ENCODE measurements at regions not wholly inside any gene's neighbourhood (a gene's known extent, or its start where the extent isn't known, plus 50 kb on each side); places are given as distances from the start of the nearest gene placed in this dataset.

- no peaks in the 10 kb centered on the region for H3K27me3 ChIP-seq
- no peak overlapping the region for H3K27ac ChIP-seq
- WGBS, 2 donors = 85 to 98% methylated on average over 2 of the region's 2 CpGs
- H3K4me3 ChIP-seq = no peak overlapping the region
- intact Hi-C loops (cut with DNase I; ENCODE audit: low total_unique reads) = no loop called here
- no peaks in the 10 kb centered on the region for H3K4me1 ChIP-seq
- no peaks in the 10 kb centered on the region for H3K36me3 ChIP-seq (ENCODE audit: low read depth, missing control alignments)
- no peak for DNase-seq
- TF ChIP-seq POLR2A (IDR thresholded peaks at IDR 0.05) (no peak), CTCF (IDR thresholded peaks at IDR 0.05) (no peak)
- no peaks in the 10 kb centered on the region for H3K9me3 ChIP-seq
Observed at GRCh38 chr13:76646946-76647345, 239.3 kb downstream of the KCTD12 start.

- no peak for TF ChIP-seq CTCF (IDR thresholded peaks at IDR 0.05)
- no peak for TF ChIP-seq POLR2A (IDR thresholded peaks at IDR 0.05)
- Histone ChIP-seq H3K9me3 (no peaks in the 10 kb centered on the region), H3K4me3 (no peak overlapping the region), H3K4me1 (no peaks in the 10 kb centered on the region), H3K36me3 (ENCODE audit: low read depth, missing control alignments) (no peaks in the 10 kb centered on the region), H3K27ac (no peak overlapping the region), H3K27me3 (no peaks in the 10 kb centered on the region)
- WGBS, 2 donors = 75 to 95% methylated on average over 2 of the region's 2 CpGs
- no peak for DNase-seq
- intact Hi-C loops (cut with DNase I; ENCODE audit: low total_unique reads) = no loop called here
Observed at GRCh38 chr13:76645632-76646031, 240.6 kb downstream of the KCTD12 start.

- TF ChIP-seq CTCF (IDR thresholded peaks at IDR 0.05) = no peak
- no peak for TF ChIP-seq POLR2A (IDR thresholded peaks at IDR 0.05)
- DNase-seq = no peak
- Histone ChIP-seq H3K9me3 (no peaks in the 10 kb centered on the region), H3K36me3 (ENCODE audit: low read depth, missing control alignments) (no peaks in the 10 kb centered on the region), H3K27me3 (no peaks in the 10 kb centered on the region), H3K4me3 (no peak overlapping the region), H3K4me1 (no peaks in the 10 kb centered on the region), H3K27ac (no peak overlapping the region)
- intact Hi-C loops (cut with DNase I; ENCODE audit: low total_unique reads) = no loop called here
- 0% methylated on average over 1 of the region's 1 CpG for WGBS, 2 donors
Observed at GRCh38 chr13:76644906-76645305, 241.3 kb downstream of the KCTD12 start.

- DNase-seq = no peak
- Histone ChIP-seq H3K27me3 (no peaks in the 10 kb centered on the region), H3K4me3 (no peak overlapping the region), H3K36me3 (ENCODE audit: low read depth, missing control alignments) (no peaks in the 10 kb centered on the region), H3K9me3 (no peaks in the 10 kb centered on the region), H3K27ac (no peak overlapping the region), H3K4me1 (no peaks in the 10 kb centered on the region)
- no peak for TF ChIP-seq CTCF (IDR thresholded peaks at IDR 0.05)
- no peak for TF ChIP-seq POLR2A (IDR thresholded peaks at IDR 0.05)
- intact Hi-C loops (cut with DNase I; ENCODE audit: low total_unique reads) = no loop called here
- WGBS, 2 donors = 89 to 90% methylated on average over 4 of the region's 4 CpGs
Observed at GRCh38 chr13:76643596-76643995, 242.6 kb downstream of the KCTD12 start.

GRCh38 chr13:76641056-76641455 is 245.1 kb downstream of the KCTD12 start:
- WGBS, 2 donors = 46% methylated on average over 1 of the region's 1 CpG
- no peaks in the 10 kb centered on the region for H3K9me3 ChIP-seq
- intact Hi-C loops (cut with DNase I; ENCODE audit: low total_unique reads) = no loop called here
- H3K27ac ChIP-seq = peak overlapping the region in 1 of 2 donors; percentile 21
- TF ChIP-seq CTCF (IDR thresholded peaks at IDR 0.05) (no peak), POLR2A (IDR thresholded peaks at IDR 0.05) (no peak)
- H3K36me3 ChIP-seq (ENCODE audit: low read depth, missing control alignments) = no peaks in the 10 kb centered on the region
- peaks cover 22% of the 10 kb centered on the region for H3K4me1 ChIP-seq
- H3K4me3 ChIP-seq = no peak overlapping the region
- H3K27me3 ChIP-seq = no peaks in the 10 kb centered on the region
- no peak for DNase-seq

Measured in testis (tissue), 2 donors.